Spleen (tissue), 7 donors: ENCODE measurements at regions not wholly inside any gene's neighbourhood (a gene's known extent, or its start where the extent isn't known, plus 50 kb on each side); places are given as distances from the start of the nearest gene placed in this dataset.

Experiments
- POLR2A ChIP-seq, 3 donors: fragments of 450-650 bp; IDR thresholded peaks; one replicate each; pipeline ENCODE4 v1.5.1; 2017; ENCODE audit warnings: antibody characterized with exemption in 3 of 3, mild to moderate bottlenecking in 1 of 3
- TF ChIP-seq, protein P1 (sequence below), 11 experiments: fragments of 200-600 bp in 7 of 11; fragments of 450-650 bp in 4 of 11; sonication (generic) in 4 of 11; IDR thresholded peaks in 8 of 11; conservative IDR thresholded peaks in 3 of 11; 1 replicate in 7 of 11; 2 replicates in 4 of 11; pipeline versions ENCODE4 v1.4.0 to v1.8.0; 2016 to 2021; ENCODE audit warnings: antibody characterized with exemption in 11 of 11, inconsistent platforms in 4 of 11, mild to moderate bottlenecking in 1 of 11
- donor health status: DM: no; HTN: no; CAD: no; lungs with moderate emphysema.
- donor health status: DM: no; HTN: no; CAD: no.
- donor health status: DM: no; HTN: no; CAD: no.

GRCh38 chr13:103140001-103140671 lies 73.9 kb upstream of the SLC10A2 start:
- TF ChIP-seq, protein P1, sequence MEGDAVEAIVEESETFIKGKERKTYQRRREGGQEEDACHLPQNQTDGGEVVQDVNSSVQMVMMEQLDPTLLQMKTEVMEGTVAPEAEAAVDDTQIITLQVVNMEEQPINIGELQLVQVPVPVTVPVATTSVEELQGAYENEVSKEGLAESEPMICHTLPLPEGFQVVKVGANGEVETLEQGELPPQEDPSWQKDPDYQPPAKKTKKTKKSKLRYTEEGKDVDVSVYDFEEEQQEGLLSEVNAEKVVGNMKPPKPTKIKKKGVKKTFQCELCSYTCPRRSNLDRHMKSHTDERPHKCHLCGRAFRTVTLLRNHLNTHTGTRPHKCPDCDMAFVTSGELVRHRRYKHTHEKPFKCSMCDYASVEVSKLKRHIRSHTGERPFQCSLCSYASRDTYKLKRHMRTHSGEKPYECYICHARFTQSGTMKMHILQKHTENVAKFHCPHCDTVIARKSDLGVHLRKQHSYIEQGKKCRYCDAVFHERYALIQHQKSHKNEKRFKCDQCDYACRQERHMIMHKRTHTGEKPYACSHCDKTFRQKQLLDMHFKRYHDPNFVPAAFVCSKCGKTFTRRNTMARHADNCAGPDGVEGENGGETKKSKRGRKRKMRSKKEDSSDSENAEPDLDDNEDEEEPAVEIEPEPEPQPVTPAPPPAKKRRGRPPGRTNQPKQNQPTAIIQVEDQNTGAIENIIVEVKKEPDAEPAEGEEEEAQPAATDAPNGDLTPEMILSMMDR (IDR thresholded peaks at IDR 0.05 in 8 of 11, conservative IDR thresholded peaks at IDR 0.05 in 3 of 11) = peak in 9 of 11 experiments; percentile 22 to 65 (median 41)
- no peak for TF ChIP-seq POLR2A (IDR thresholded peaks at IDR 0.05)
